Kidney epithelial cell (primary cell): ENCODE measurements at regions not wholly inside any gene's neighbourhood (a gene's known extent, or its start where the extent isn't known, plus 50 kb on each side); places are given as distances from the start of the nearest gene placed in this dataset.

Experiments
- DNase-seq: peaks from one replicate; pipeline ENCODE4 v3.0.0-alpha.2; 2010; ENCODE audit warnings: low read depth
- H3K27me3 ChIP-seq: 2 replicates; pipeline ENCODE4 v1.6.0; 2011; ENCODE audit warnings: low read length; ENCODE audit not compliant: control insufficient read depth, insufficient read depth
- H3K36me3 ChIP-seq: 2 replicates; pipeline ENCODE4 v1.5.1; 2011; ENCODE audit warnings: low read length; ENCODE audit not compliant: control insufficient read depth, insufficient read depth
- H3K4me3 ChIP-seq: 2 replicates; pipeline ENCODE4 v1.5.1; 2011; ENCODE audit warnings: low read depth, mild to moderate bottlenecking, control low read depth, low read length
- CTCF ChIP-seq: IDR thresholded peaks from 2 replicates; pipeline ENCODE4 v1.5.1; 2011; ENCODE audit warnings: mild to moderate bottlenecking, moderate library complexity, low read length, control low read depth, inconsistent platforms; ENCODE audit not compliant: insufficient read depth, poor library complexity, severe bottlenecking

DNA sequence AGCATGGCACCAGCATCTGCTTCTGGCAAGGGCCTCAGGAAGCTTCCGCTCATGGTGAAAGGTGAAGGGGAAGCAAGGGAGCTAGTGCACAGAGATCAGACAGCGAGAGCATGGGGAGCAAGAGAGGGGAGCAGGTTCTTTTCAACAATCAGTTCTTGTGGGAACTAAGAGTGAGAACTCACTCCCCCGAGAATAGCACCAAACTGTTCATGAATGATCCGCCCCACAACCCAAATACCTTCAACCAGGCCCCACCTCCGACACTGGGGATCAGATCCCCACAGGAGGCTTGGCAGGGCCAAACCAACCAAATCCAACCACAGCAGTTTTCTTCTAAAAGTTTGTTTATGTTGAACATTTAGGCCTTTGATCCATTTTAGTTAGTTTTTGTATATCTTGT lies 69.7 kb upstream of the BHLHE23 start:
- H3K4me3 ChIP-seq = no peak overlapping the region
- no peak for TF ChIP-seq CTCF
- peaks cover 18% of the 10 kb centered on the region for H3K27me3 ChIP-seq
- no peak for DNase-seq
- H3K36me3 ChIP-seq = no peaks in the 10 kb centered on the region

DNA sequence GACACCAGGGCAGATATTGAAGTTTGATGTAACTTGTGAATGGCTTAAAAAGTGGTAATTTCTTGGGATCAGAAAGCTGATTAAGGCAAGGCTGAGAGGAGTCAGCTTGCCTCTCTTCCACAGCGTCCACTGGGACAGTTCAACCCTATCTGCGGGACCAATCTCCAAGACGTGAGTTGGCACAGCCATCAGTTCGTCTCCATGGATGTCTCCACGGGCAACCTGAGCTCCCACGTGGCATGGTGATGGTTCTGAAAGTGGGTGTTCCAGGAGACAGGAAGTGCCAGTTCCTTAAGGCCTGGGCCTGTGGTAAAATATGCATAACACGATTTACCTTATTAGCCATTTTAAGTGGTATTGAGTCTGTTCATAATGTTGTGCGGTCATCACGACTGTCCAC lies 67.9 kb upstream of the BHLHE23 start:
- Histone ChIP-seq H3K36me3 (no peaks in the 10 kb centered on the region), H3K27me3 (peaks cover 24% of the 10 kb centered on the region), H3K4me3 (no peak overlapping the region)
- no peak for DNase-seq
- TF ChIP-seq CTCF = no peak

GRCh38 chr20:63074182-63074581 lies 67.4 kb upstream of the BHLHE23 start:
- no peak for DNase-seq
- no peak overlapping the region for H3K4me3 ChIP-seq
- peaks cover 26% of the 10 kb centered on the region for H3K27me3 ChIP-seq
- H3K36me3 ChIP-seq = no peaks in the 10 kb centered on the region
- no peak for TF ChIP-seq CTCF

DNA sequence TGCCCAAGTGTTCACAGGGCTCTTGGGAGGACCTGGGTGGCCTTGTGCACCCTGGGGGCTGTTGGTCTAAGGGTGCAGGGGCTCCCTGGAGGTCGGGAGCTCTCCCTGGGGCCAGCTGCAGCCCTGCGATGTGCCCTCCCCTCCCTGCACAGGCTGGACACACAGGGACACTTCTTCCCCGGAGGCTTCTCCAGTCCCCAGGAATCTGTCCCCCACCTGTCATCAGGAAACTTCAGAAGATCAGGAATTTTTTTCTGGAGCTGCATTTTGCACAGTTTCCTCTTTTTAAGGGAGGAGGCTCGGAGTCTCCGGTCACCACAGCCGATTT lies 66.9 kb upstream of the BHLHE23 start:
- Histone ChIP-seq H3K27me3 (peaks cover 26% of the 10 kb centered on the region), H3K36me3 (no peaks in the 10 kb centered on the region), H3K4me3 (no peak overlapping the region)
- TF ChIP-seq CTCF = no peak
- DNase-seq = no peak

GRCh38 chr20:63072991-63073737 lies 66.4 kb upstream of the BHLHE23 start:
- H3K27me3 ChIP-seq = peaks cover 26% of the 10 kb centered on the region
- no peak overlapping the region for H3K4me3 ChIP-seq
- no peaks in the 10 kb centered on the region for H3K36me3 ChIP-seq
- no peak for TF ChIP-seq CTCF
- DNase-seq = no peak

- DNase-seq = no peak
- no peak for TF ChIP-seq CTCF
- Histone ChIP-seq H3K36me3 (no peaks in the 10 kb centered on the region), H3K27me3 (peaks cover 29% of the 10 kb centered on the region), H3K4me3 (no peak overlapping the region)
Measured at GRCh38 chr20:63072231-63072791, 65.5 kb upstream of the BHLHE23 start.
